Central memory CD8-positive, alpha-beta T cell (primary cell): ENCODE measurements at regions not wholly inside any gene's neighbourhood (a gene's known extent, or its start where the extent isn't known, plus 50 kb on each side); places are given as distances from the start of the nearest gene placed in this dataset.
A peak's percentile ranks its signal among the peaks of the same experiment; 100 is the strongest.

Source experiments
- ATAC-seq: fragments of 150-1000 bp; cut with Tn5 transposase; replicated peaks from 2 replicates; pipeline ENCODE4 v1.10.0; 2022; ENCODE audit warnings: mild to moderate bottlenecking, moderate FRiP score, moderate number of reproducible peaks; ENCODE audit not compliant: poor library complexity, severe bottlenecking; ENCODE audit errors: extremely low read depth
- DNase-seq, 2 donors: peaks; one replicate each; pipeline ENCODE4 v3.0.0; 2021; ENCODE audit warnings: low spot score in 2 of 2
- H3K27ac Mint-ChIP-seq: one replicate; pipeline ENCODE4 v1.8.0; 2022; ENCODE audit warnings: low read depth, mild to moderate bottlenecking, moderate library complexity, mixed read lengths
- H3K27me3 Mint-ChIP-seq: one replicate; pipeline ENCODE4 v1.8.0; 2022; ENCODE audit warnings: mixed read lengths
- H3K36me3 Mint-ChIP-seq: one replicate; pipeline ENCODE4 v1.8.0; 2022; ENCODE audit warnings: mild to moderate bottlenecking, moderate library complexity, mixed read lengths; ENCODE audit not compliant: insufficient read depth
- H3K4me1 Mint-ChIP-seq: one replicate; pipeline ENCODE4 v1.8.0; 2022; ENCODE audit warnings: mixed read lengths
- H3K4me3 Mint-ChIP-seq: one replicate; pipeline ENCODE4 v1.8.0; 2022; ENCODE audit warnings: mild to moderate bottlenecking, moderate library complexity, mixed read lengths
- H3K9me3 Mint-ChIP-seq: one replicate; pipeline ENCODE4 v1.8.0; 2022; ENCODE audit warnings: mixed read lengths

- H3K4me3 Mint-ChIP-seq, result no peak overlapping the region
- H3K27ac Mint-ChIP-seq, result no peak overlapping the region
- no peak for ATAC-seq
These were observed 197.6 kb upstream of the CITED2 start for GRCh38 chr6:139572001-139572400.

GRCh38 chr6:139570166-139570565 lies 195.7 kb upstream of the CITED2 start:
- Mint-ChIP-seq H3K27me3 (no peaks in the 10 kb centered on the region), H3K36me3 (no peaks in the 10 kb centered on the region), H3K4me3 (no peak overlapping the region), H3K27ac (no peak overlapping the region), H3K4me1 (no peaks in the 10 kb centered on the region), H3K9me3 (no peaks in the 10 kb centered on the region)
- no peak for ATAC-seq
- no peak for DNase-seq

More at GRCh38 chr6:139572001-139572400, 197.6 kb upstream of the CITED2 start:
- Mint-ChIP-seq H3K9me3 (no peaks in the 10 kb centered on the region), H3K36me3 (no peaks in the 10 kb centered on the region), H3K27me3 (no peaks in the 10 kb centered on the region), H3K4me1 (no peaks in the 10 kb centered on the region)
- no peak for DNase-seq

GRCh38 chr6:139569566-139569965 lies 195.1 kb upstream of the CITED2 start:
- Mint-ChIP-seq H3K4me1 (no peaks in the 10 kb centered on the region), H3K36me3 (no peaks in the 10 kb centered on the region), H3K9me3 (no peaks in the 10 kb centered on the region), H3K4me3 (no peak overlapping the region), H3K27me3 (no peaks in the 10 kb centered on the region), H3K27ac (no peak overlapping the region)
- DNase-seq (no peak), ATAC-seq (no peak)

GRCh38 chr6:139568956-139569538 lies 194.6 kb upstream of the CITED2 start:
- Mint-ChIP-seq H3K9me3 (no peaks in the 10 kb centered on the region), H3K27me3 (no peaks in the 10 kb centered on the region), H3K27ac (no peak overlapping the region), H3K4me1 (no peaks in the 10 kb centered on the region), H3K4me3 (no peak overlapping the region), H3K36me3 (no peaks in the 10 kb centered on the region)
- ATAC-seq (no peak), DNase-seq (no peak)

GRCh38 chr6:139568151-139568955 lies 193.9 kb upstream of the CITED2 start:
- DNase-seq, result no peak
- Mint-ChIP-seq H3K4me1 (no peaks in the 10 kb centered on the region), H3K27me3 (no peaks in the 10 kb centered on the region), H3K4me3 (no peak overlapping the region), H3K36me3 (no peaks in the 10 kb centered on the region), H3K27ac (peak overlapping the region; percentile 46), H3K9me3 (no peaks in the 10 kb centered on the region)
- no peak for ATAC-seq

- H3K27ac Mint-ChIP-seq, result no peak overlapping the region
- no peaks in the 10 kb centered on the region for H3K4me1 Mint-ChIP-seq
- H3K9me3 Mint-ChIP-seq, result no peaks in the 10 kb centered on the region
- no peak for DNase-seq
- H3K27me3 Mint-ChIP-seq, result no peaks in the 10 kb centered on the region
- no peak for ATAC-seq
- no peak overlapping the region for H3K4me3 Mint-ChIP-seq
- H3K36me3 Mint-ChIP-seq, result no peaks in the 10 kb centered on the region
These were observed 192.6 kb upstream of the CITED2 start for GRCh38 chr6:139567095-139567494.

GRCh38 chr6:139565591-139565990 lies 191.1 kb upstream of the CITED2 start:
- H3K4me3 Mint-ChIP-seq, result no peak overlapping the region
- H3K4me1 Mint-ChIP-seq, result no peaks in the 10 kb centered on the region
- no peak overlapping the region for H3K27ac Mint-ChIP-seq
- no peaks in the 10 kb centered on the region for H3K27me3 Mint-ChIP-seq
- peaks cover 11% of the 10 kb centered on the region for H3K9me3 Mint-ChIP-seq
- ATAC-seq (no peak), DNase-seq (no peak)
- H3K36me3 Mint-ChIP-seq, result no peaks in the 10 kb centered on the region

- Mint-ChIP-seq H3K36me3 (no peaks in the 10 kb centered on the region), H3K4me1 (no peaks in the 10 kb centered on the region), H3K9me3 (peaks cover 11% of the 10 kb centered on the region), H3K27me3 (no peaks in the 10 kb centered on the region), H3K27ac (no peak overlapping the region), H3K4me3 (no peak overlapping the region)
- ATAC-seq (no peak), DNase-seq (no peak)
These were observed 183.1 kb upstream of the CITED2 start for GRCh38 chr6:139557547-139557946.

GRCh38 chr6:139556532-139556931 lies 182.1 kb upstream of the CITED2 start:
- Mint-ChIP-seq H3K4me1 (no peaks in the 10 kb centered on the region), H3K36me3 (no peaks in the 10 kb centered on the region), H3K27ac (no peak overlapping the region), H3K9me3 (peaks cover 9% of the 10 kb centered on the region), H3K4me3 (no peak overlapping the region), H3K27me3 (no peaks in the 10 kb centered on the region)
- DNase-seq, result no peak
- ATAC-seq, result no peak

GRCh38 chr6:139553916-139554315 lies 179.5 kb upstream of the CITED2 start:
- no peaks in the 10 kb centered on the region for H3K9me3 Mint-ChIP-seq
- no peak overlapping the region for H3K4me3 Mint-ChIP-seq
- no peak overlapping the region for H3K27ac Mint-ChIP-seq
- no peaks in the 10 kb centered on the region for H3K27me3 Mint-ChIP-seq
- H3K4me1 Mint-ChIP-seq, result no peaks in the 10 kb centered on the region
- ATAC-seq, result no peak
- no peak for DNase-seq
- H3K36me3 Mint-ChIP-seq, result no peaks in the 10 kb centered on the region

- Mint-ChIP-seq H3K4me3 (no peak overlapping the region), H3K4me1 (no peaks in the 10 kb centered on the region), H3K36me3 (no peaks in the 10 kb centered on the region), H3K27ac (no peak overlapping the region), H3K27me3 (no peaks in the 10 kb centered on the region), H3K9me3 (no peaks in the 10 kb centered on the region)
- DNase-seq, result no peak
- no peak for ATAC-seq
These were observed 176.9 kb upstream of the CITED2 start for GRCh38 chr6:139551376-139551775.

- H3K4me1 Mint-ChIP-seq, result peaks cover 7% of the 10 kb centered on the region
These were observed 175.9 kb upstream of the CITED2 start for GRCh38 chr6:139550361-139550760.

GRCh38 chr6:139549561-139550070 lies 175.2 kb upstream of the CITED2 start:
- no peaks in the 10 kb centered on the region for H3K27me3 Mint-ChIP-seq
- H3K36me3 Mint-ChIP-seq, result no peaks in the 10 kb centered on the region
- H3K27ac Mint-ChIP-seq, result no peak overlapping the region
- no peak for ATAC-seq
- no peak for DNase-seq
- H3K4me3 Mint-ChIP-seq, result no peak overlapping the region
- peaks cover 13% of the 10 kb centered on the region for H3K4me1 Mint-ChIP-seq
- no peaks in the 10 kb centered on the region for H3K9me3 Mint-ChIP-seq

More at GRCh38 chr6:139550361-139550760, 175.9 kb upstream of the CITED2 start:
- Mint-ChIP-seq H3K9me3 (no peaks in the 10 kb centered on the region), H3K4me3 (no peak overlapping the region), H3K27me3 (no peaks in the 10 kb centered on the region), H3K36me3 (no peaks in the 10 kb centered on the region), H3K27ac (no peak overlapping the region)
- no peak for ATAC-seq
- no peak for DNase-seq
